Neural cell (in vitro differentiated cells): ENCODE measurements at regions not wholly inside any gene's neighbourhood (a gene's known extent, or its start where the extent isn't known, plus 50 kb on each side); places are given as distances from the start of the nearest gene placed in this dataset.

ENCODE experiments used
- H2AFZ ChIP-seq: fragments of 200-600, 300-800 bp; sonication (generic), shearing (Covaris generic); 2 replicates; pipeline ENCODE4 v1.6.0; 2014; ENCODE audit warnings: low read depth, mild to moderate bottlenecking, antibody characterized with exemption, low read length, moderate library complexity
- H3F3A ChIP-seq: fragments of 200-600 bp; shearing (Covaris generic); 2 replicates; pipeline ENCODE4 v1.6.1; 2016; ENCODE audit warnings: mild to moderate bottlenecking, moderate library complexity, mixed read lengths, antibody characterized with exemption, low read length; ENCODE audit not compliant: insufficient read depth, poor library complexity, severe bottlenecking
- H3K27ac ChIP-seq: fragments of 200-600, 300-800 bp; sonication (generic), shearing (Covaris generic); 2 replicates; pipeline ENCODE4 v1.5.1; 2014; ENCODE audit warnings: mild to moderate bottlenecking, low read length, moderate library complexity
- H3K27me3 ChIP-seq: fragments of 300-800, 200-600 bp; sonication (generic), shearing (Covaris generic); 2 replicates; pipeline ENCODE4 v1.6.0; 2014; ENCODE audit warnings: mild to moderate bottlenecking, low read depth, low read length, moderate library complexity; ENCODE audit not compliant: insufficient read depth
- H3K36me3 ChIP-seq: fragments of 300-800, 200-600 bp; sonication (generic), shearing (Covaris generic); 2 replicates; pipeline ENCODE4 v1.5.1; 2014; ENCODE audit warnings: mild to moderate bottlenecking, antibody characterized with exemption, low read length, moderate library complexity; ENCODE audit not compliant: insufficient read depth
- H3K4me2 ChIP-seq: fragments of 300-800, 200-600 bp; sonication (generic), shearing (Covaris generic); 2 replicates; pipeline ENCODE4 v1.6.0; 2014; ENCODE audit warnings: mild to moderate bottlenecking, low read length
- H3K4me3 ChIP-seq: fragments of 300-800, 200-600 bp; sonication (generic), shearing (Covaris generic); 2 replicates; pipeline ENCODE4 v1.5.1; 2014; ENCODE audit warnings: mild to moderate bottlenecking, low read length, moderate library complexity
- H3K79me2 ChIP-seq: fragments of 200-600 bp; shearing (Covaris generic); replicated peaks from 2 replicates; pipeline ENCODE4 v1.6.0; 2014; ENCODE audit warnings: mild to moderate bottlenecking, low read length, moderate library complexity; ENCODE audit not compliant: insufficient read depth
- H3K9ac ChIP-seq: fragments of 300-800, 200-600 bp; sonication (generic), shearing (Covaris generic); 2 replicates; pipeline ENCODE4 v1.6.1; 2016; ENCODE audit warnings: mild to moderate bottlenecking, low read length, mixed read lengths
- H3K9me2 ChIP-seq: fragments of 200-600 bp; shearing (Covaris generic); 2 replicates; pipeline ENCODE4 v1.6.1; 2016; ENCODE audit warnings: mild to moderate bottlenecking, low read length, mixed read lengths; ENCODE audit not compliant: insufficient read depth
- H3K9me3 ChIP-seq: fragments of 200-600, 300-800 bp; sonication (generic), shearing (Covaris generic); 2 replicates; pipeline ENCODE4 v1.6.1; 2016; ENCODE audit warnings: mild to moderate bottlenecking, mixed run types, low read length, moderate library complexity, mixed read lengths
- H4K20me1 ChIP-seq: fragments of 200-600 bp; shearing (Covaris generic); 2 replicates; pipeline ENCODE4 v1.6.1; 2016; ENCODE audit warnings: mild to moderate bottlenecking, mixed run types; ENCODE audit not compliant: insufficient read depth
- CTCF ChIP-seq: fragments of 450-650 bp; IDR thresholded peaks from 2 replicates; pipeline ENCODE4 v1.5.1; 2014; ENCODE audit warnings: antibody characterized with exemption, mild to moderate bottlenecking, moderate library complexity; ENCODE audit not compliant: poor library complexity, severe bottlenecking
- EP300 ChIP-seq: fragments of 450-650 bp; conservative IDR thresholded peaks from 2 replicates; pipeline ENCODE4 v1.6.1; 2014; ENCODE audit warnings: antibody characterized with exemption, mild to moderate bottlenecking, moderate library complexity; ENCODE audit not compliant: poor library complexity, severe bottlenecking
- EZH2 ChIP-seq: fragments of 200-600, 300-800 bp; shearing (Covaris generic), sonication (generic); IDR thresholded peaks from 2 replicates; pipeline ENCODE4 v1.6.1; 2014; ENCODE audit warnings: antibody characterized with exemption, low read length, borderline replicate concordance, mild to moderate bottlenecking; ENCODE audit not compliant: insufficient read depth, poor library complexity, severe bottlenecking
- MXI1 ChIP-seq: fragments of 450-650 bp; conservative IDR thresholded peaks from 2 replicates; pipeline ENCODE4 v1.6.1; 2014; ENCODE audit warnings: antibody characterized with exemption, mild to moderate bottlenecking; ENCODE audit not compliant: poor library complexity, severe bottlenecking
- POLR2AphosphoS5 ChIP-seq: IDR thresholded peaks from 2 replicates; pipeline ENCODE4 v1.6.1; 2012
- RAD21 ChIP-seq: fragments of 450-650 bp; conservative IDR thresholded peaks from 2 replicates; pipeline ENCODE4 v1.6.1; 2014; ENCODE audit warnings: antibody characterized with exemption, mild to moderate bottlenecking, moderate library complexity
- SMC3 ChIP-seq: fragments of 450-650 bp; conservative IDR thresholded peaks from 2 replicates; pipeline ENCODE4 v1.6.1; 2014; ENCODE audit warnings: antibody characterized with exemption, mild to moderate bottlenecking, moderate library complexity; ENCODE audit not compliant: poor library complexity
- TAF1 ChIP-seq: IDR thresholded peaks from 2 replicates; pipeline ENCODE4 v1.6.1; 2012; ENCODE audit warnings: low read depth
- TF ChIP-seq, protein P1 (sequence below): IDR thresholded peaks from 2 replicates; pipeline ENCODE4 v1.6.1; 2012; ENCODE audit warnings: borderline replicate concordance

DNA sequence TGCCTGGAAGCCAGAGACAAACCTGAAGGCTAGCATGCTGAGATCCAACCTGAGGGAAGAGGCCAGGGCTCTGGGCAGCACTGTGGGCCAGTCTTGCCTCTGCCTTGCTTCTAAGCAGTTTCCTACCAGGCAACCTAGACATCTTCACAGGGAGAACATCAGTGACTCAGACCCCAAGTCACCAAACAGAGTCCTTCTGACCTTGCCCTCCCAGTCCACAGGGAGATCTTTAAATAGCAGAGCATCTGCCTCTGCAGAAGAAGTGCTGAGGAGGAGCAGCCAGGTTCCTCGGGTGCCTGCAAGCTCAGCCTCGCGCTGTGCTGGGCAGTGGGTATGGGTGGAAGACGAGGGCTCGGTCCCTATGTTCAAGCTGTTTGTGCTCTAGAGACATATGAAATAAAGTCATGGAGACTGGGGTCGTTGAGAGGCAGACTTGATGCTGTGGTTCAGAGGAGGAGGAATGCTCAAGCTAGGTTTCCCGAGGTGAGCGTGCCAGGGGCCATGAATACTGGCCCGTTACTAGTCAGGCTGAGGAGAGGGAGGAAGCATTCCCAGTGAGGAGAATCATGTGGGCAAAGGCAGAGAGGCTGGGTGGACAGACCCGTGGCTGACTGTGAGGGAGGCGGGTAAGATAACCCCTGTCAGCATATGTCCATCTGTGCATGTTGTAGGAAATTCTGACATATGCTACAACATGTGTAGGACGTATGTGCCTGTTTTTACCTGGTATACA is 66.5 kb downstream of the BOLA3 start:
- no peak overlapping the region for H2AFZ ChIP-seq

DNA sequence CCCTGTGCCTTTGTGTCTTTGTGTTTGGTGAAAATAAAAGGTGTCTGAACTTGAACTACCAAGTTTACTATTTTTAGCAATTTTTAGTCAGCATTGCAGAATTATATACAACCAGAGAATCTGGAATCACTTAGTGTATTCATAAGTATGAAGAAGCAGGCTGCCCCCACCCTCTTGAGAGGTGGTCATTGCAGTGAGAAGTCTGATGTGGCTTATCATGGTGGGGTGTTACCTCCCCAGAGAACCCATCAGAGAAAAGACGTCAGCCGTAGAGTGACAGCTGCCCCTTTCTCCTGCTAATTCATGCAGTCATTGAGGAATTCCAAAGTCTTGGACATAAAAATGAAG is 66.0 kb downstream of the BOLA3 start:
- Histone ChIP-seq H3K9me3 (no peaks in the 10 kb centered on the region), H3K4me3 (no peak overlapping the region), H3K79me2 (peaks cover 5% of the 10 kb centered on the region), H2AFZ (no peak overlapping the region), H3K36me3 (no peaks in the 10 kb centered on the region), H3K27ac (no peak overlapping the region), H3K9ac (no peak overlapping the region), H3K9me2 (no peaks in the 10 kb centered on the region), H4K20me1 (no peaks in the 10 kb centered on the region), H3K27me3 (no peaks in the 10 kb centered on the region), H3K4me2 (no peak overlapping the region), H3F3A (no peaks in the 10 kb centered on the region)
- TF ChIP-seq POLR2AphosphoS5 (no peak), EZH2 (no peak), TAF1 (no peak), SMC3 (no peak), EP300 (no peak), MXI1 (no peak), RAD21 (no peak)
- TF ChIP-seq, protein P1, sequence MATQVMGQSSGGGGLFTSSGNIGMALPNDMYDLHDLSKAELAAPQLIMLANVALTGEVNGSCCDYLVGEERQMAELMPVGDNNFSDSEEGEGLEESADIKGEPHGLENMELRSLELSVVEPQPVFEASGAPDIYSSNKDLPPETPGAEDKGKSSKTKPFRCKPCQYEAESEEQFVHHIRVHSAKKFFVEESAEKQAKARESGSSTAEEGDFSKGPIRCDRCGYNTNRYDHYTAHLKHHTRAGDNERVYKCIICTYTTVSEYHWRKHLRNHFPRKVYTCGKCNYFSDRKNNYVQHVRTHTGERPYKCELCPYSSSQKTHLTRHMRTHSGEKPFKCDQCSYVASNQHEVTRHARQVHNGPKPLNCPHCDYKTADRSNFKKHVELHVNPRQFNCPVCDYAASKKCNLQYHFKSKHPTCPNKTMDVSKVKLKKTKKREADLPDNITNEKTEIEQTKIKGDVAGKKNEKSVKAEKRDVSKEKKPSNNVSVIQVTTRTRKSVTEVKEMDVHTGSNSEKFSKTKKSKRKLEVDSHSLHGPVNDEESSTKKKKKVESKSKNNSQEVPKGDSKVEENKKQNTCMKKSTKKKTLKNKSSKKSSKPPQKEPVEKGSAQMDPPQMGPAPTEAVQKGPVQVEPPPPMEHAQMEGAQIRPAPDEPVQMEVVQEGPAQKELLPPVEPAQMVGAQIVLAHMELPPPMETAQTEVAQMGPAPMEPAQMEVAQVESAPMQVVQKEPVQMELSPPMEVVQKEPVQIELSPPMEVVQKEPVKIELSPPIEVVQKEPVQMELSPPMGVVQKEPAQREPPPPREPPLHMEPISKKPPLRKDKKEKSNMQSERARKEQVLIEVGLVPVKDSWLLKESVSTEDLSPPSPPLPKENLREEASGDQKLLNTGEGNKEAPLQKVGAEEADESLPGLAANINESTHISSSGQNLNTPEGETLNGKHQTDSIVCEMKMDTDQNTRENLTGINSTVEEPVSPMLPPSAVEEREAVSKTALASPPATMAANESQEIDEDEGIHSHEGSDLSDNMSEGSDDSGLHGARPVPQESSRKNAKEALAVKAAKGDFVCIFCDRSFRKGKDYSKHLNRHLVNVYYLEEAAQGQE = no peak

More for the DNA sequence above, 66.5 kb downstream of the BOLA3 start:
- no peak overlapping the region for H3K4me3 ChIP-seq
- no peaks in the 10 kb centered on the region for H3K27me3 ChIP-seq
- no peaks in the 10 kb centered on the region for H3K9me3 ChIP-seq
- no peaks in the 10 kb centered on the region for H3K9me2 ChIP-seq
- H4K20me1 ChIP-seq = no peaks in the 10 kb centered on the region
- H3F3A ChIP-seq = no peaks in the 10 kb centered on the region
- no peaks in the 10 kb centered on the region for H3K36me3 ChIP-seq
- H3K4me2 ChIP-seq = no peak overlapping the region
- H3K9ac ChIP-seq = no peak overlapping the region
- H3K79me2 ChIP-seq = peaks cover 6% of the 10 kb centered on the region
- H3K27ac ChIP-seq = no peak overlapping the region
- TF ChIP-seq POLR2AphosphoS5 (no peak), MXI1 (no peak), RAD21 (no peak), TAF1 (no peak), EZH2 (no peak), EP300 (no peak), SMC3 (no peak), CTCF (no peak)
- TF ChIP-seq, protein P1 = no peak
